Prostate gland (tissue), 2 donors: ENCODE measurements at regions not wholly inside any gene's neighbourhood (a gene's known extent, or its start where the extent isn't known, plus 50 kb on each side); places are given as distances from the start of the nearest gene placed in this dataset.

Source experiments
- DNase-seq: peaks from one replicate; pipeline ENCODE4 v3.0.0-alpha.2; 2019; ENCODE audit warnings: low spot score
- H3K27ac ChIP-seq, 2 donors: fragments of 200-600 bp; sonication (generic); 2 replicates each; pipeline ENCODE4 v1.5.1; 2017 to 2019
- H3K27me3 ChIP-seq: fragments of 200-600 bp; sonication (generic); replicated peaks from 2 replicates; pipeline ENCODE4 v1.5.1; 2019; ENCODE audit not compliant: insufficient read depth
- H3K36me3 ChIP-seq, 2 donors: fragments of 200-600 bp; sonication (generic); 1 replicate in 1 of 2; 2 replicates in 1 of 2; pipeline versions ENCODE4 v1.5.1 to v1.8.1; 2017 to 2019
- H3K4me1 ChIP-seq: fragments of 200-600 bp; sonication (generic); replicated peaks from 2 replicates; pipeline ENCODE4 v1.5.1; 2019
- H3K4me3 ChIP-seq, 2 donors: fragments of 200-600 bp; sonication (generic); 2 replicates each; pipeline ENCODE4 v1.5.1; 2017 to 2019
- H3K9me3 ChIP-seq: fragments of 200-600 bp; sonication (generic); 2 replicates; pipeline ENCODE4 v1.5.1; 2017
- CTCF ChIP-seq, 4 experiments: fragments of 200-600 bp in 2 of 4; fragments of 450-650 bp in 2 of 4; sonication (generic) in 2 of 4; IDR thresholded peaks; 1 replicate in 3 of 4; 2 replicates in 1 of 4; pipeline ENCODE4 v1.5.1; 2016 to 2019; ENCODE audit warnings: antibody characterized with exemption in 4 of 4, mild to moderate bottlenecking in 2 of 4, moderate library complexity in 2 of 4
- POLR2A ChIP-seq: fragments of 450-650 bp; IDR thresholded peaks from one replicate; pipeline ENCODE4 v1.6.1; 2016; ENCODE audit warnings: antibody characterized with exemption, mild to moderate bottlenecking
- POLR2AphosphoS5 ChIP-seq: sonication (generic); formaldehyde crosslinking; IDR thresholded peaks from one replicate; pipeline ENCODE4 v1.6.1; 2017; ENCODE audit warnings: antibody characterized with exemption
- WGBS: methylation state at CpG from one replicate; pipeline ENCODE4 v1.1.5; 2018; 5-methylcytosine and 5-hydroxymethylcytosine counted together
- intact Hi-C: fragments of 100-400 bp; cut with DNase I; formaldehyde crosslinking; loops from one replicate; pipeline ENCODE4 v1.14.2; 2022

DNA sequence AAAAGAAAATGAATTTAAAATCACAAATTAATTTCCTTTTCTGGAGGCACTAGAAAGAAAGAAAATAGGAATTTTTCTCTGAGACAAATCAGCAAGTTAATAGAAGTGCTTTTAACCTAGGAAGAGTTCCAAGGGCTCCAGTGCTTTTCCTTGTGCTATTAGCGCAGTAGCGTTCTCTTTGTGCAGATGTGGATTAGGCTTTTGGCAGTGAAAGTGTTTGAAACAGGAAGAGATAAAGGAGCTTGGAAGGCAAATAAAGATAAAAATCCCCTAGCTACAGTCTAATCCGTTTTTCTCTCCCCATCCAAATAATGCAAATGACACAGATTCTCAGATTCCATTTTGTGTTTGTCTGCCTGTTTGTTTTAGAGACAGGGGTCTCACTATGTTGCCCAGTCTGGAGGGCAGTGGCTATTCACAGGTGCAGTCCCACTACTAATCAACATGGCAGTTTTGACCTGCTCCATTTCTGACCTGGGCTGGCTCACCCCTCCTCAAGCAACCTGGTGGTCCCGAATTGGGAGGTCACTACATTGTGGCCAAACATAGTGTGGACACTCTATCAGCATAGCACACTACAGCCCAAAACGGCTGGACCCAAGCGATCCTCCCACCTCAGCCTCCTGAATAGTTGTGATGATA is 166.1 kb downstream of the PAWR start:
- intact Hi-C loops, result no loop called here
- Histone ChIP-seq H3K9me3 (no peaks in the 10 kb centered on the region), H3K4me3 (no peak overlapping the region), H3K27ac (no peak overlapping the region), H3K27me3 (no peaks in the 10 kb centered on the region), H3K4me1 (no peaks in the 10 kb centered on the region), H3K36me3 (no peaks in the 10 kb centered on the region)
- WGBS, result 62% methylated on average over 6 of the region's 6 CpGs
- TF ChIP-seq POLR2A (no peak), CTCF (IDR thresholded peaks at IDR 0.05) (no peak), POLR2AphosphoS5 (no peak)
- no peak for DNase-seq

DNA sequence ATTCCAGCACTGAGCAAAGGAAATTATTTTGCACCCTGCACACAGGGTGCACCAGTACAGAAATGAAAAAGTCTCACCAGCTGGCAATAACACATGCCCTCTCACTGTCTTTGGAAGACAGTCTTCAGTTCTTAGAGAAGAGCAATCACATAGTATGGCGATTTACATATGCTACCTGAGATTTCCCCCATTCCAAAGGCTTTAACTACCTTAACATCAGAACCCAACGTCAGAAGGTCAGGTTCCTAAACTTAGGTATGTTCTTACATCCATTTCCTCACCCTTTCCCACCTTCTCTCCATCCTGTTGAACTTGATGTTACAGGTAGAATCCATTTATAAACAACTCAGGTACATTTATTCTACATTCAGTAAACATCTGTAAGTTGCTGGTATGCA is 167.8 kb downstream of the PAWR start:
- 69% methylated on average over 2 of the region's 2 CpGs for WGBS
- Histone ChIP-seq H3K36me3 (no peaks in the 10 kb centered on the region), H3K27ac (no peak overlapping the region), H3K4me3 (no peak overlapping the region), H3K27me3 (no peaks in the 10 kb centered on the region), H3K9me3 (no peaks in the 10 kb centered on the region), H3K4me1 (no peaks in the 10 kb centered on the region)
- no peak for TF ChIP-seq POLR2AphosphoS5
- TF ChIP-seq CTCF (IDR thresholded peaks at IDR 0.05), result no peak
- no peak for TF ChIP-seq POLR2A
- no peak for DNase-seq
- intact Hi-C loops, result no loop called here

GRCh38 chr12:79522257-79522988 is 168.3 kb downstream of the PAWR start:
- no peaks in the 10 kb centered on the region for H3K27me3 ChIP-seq
- no peak overlapping the region for H3K4me3 ChIP-seq
- H3K27ac ChIP-seq, result no peak overlapping the region

DNA sequence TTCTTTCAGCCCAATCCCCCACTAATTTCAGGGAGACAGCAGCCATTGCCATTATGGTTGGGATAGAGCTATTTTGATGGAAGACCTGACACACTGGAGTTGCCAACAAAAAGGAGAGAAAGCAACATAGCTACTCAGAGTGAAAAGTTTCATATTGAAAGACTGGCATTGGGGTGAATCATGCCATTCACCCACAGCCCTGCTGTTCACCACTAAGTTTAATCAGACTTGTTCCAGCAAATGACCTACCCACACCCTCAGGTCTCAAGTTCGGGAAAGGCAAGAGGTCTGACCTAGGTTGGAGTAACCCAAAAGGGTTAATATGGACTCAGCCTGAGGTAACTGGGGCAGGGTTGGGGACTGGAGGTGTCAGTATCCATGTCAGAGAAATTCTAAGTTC is 169.2 kb downstream of the PAWR start:
- no peak for DNase-seq
- Histone ChIP-seq H3K36me3 (no peaks in the 10 kb centered on the region), H3K27me3 (no peaks in the 10 kb centered on the region), H3K4me3 (no peak overlapping the region), H3K4me1 (no peaks in the 10 kb centered on the region), H3K27ac (no peak overlapping the region), H3K9me3 (no peaks in the 10 kb centered on the region)
- intact Hi-C loops, result no loop called here
- WGBS, result 88% methylated on average over 1 of the region's 1 CpG
- TF ChIP-seq POLR2AphosphoS5 (no peak), CTCF (IDR thresholded peaks at IDR 0.05) (no peak), POLR2A (no peak)

More at GRCh38 chr12:79522257-79522988, 168.3 kb downstream of the PAWR start:
- Histone ChIP-seq H3K4me1 (no peaks in the 10 kb centered on the region), H3K9me3 (no peaks in the 10 kb centered on the region), H3K36me3 (no peaks in the 10 kb centered on the region)
- intact Hi-C loops, result no loop called here
- DNase-seq, result no peak
- TF ChIP-seq POLR2AphosphoS5, result no peak
- TF ChIP-seq CTCF (IDR thresholded peaks at IDR 0.05), result no peak
- no peak for TF ChIP-seq POLR2A
- 58% methylated on average over 11 of the region's 11 CpGs for WGBS

GRCh38 chr12:79517363-79517762 is 173.4 kb downstream of the PAWR start:
- no peak overlapping the region for H3K27ac ChIP-seq
- no peak overlapping the region for H3K4me3 ChIP-seq
- H3K27me3 ChIP-seq, result no peaks in the 10 kb centered on the region
- TF ChIP-seq POLR2AphosphoS5 (no peak), POLR2A (no peak), CTCF (IDR thresholded peaks at IDR 0.05) (no peak)
- no peaks in the 10 kb centered on the region for H3K9me3 ChIP-seq
- no peaks in the 10 kb centered on the region for H3K4me1 ChIP-seq
- DNase-seq, result no peak
- WGBS, result 94% methylated on average over 2 of the region's 2 CpGs
- H3K36me3 ChIP-seq, result no peaks in the 10 kb centered on the region
- intact Hi-C loops, result no loop called here
